ENCODE measurements at regions not wholly inside any gene's neighbourhood (a gene's known extent, or its start where the extent isn't known, plus 50 kb on each side); places are given as distances from the start of the nearest gene placed in this dataset.

- Mint-ChIP-seq H3K36me3 (ENCODE audit: insufficient read depth in 1 of 3, low read depth in 3 of 3) (peaks cover 20 to 35% (median 23%) of the 10 kb centered on the region in 3 experiments), H3K27me3 (ENCODE audit: low read depth) (no peaks in the 10 kb centered on the region), H3K4me1 (peaks cover 0 to 2% of the 10 kb centered on the region in 2 experiments; a peak in 2 of 4 replicates), H3K9me3 (peaks cover 27 to 31% of the 10 kb centered on the region in 2 experiments), H3K27ac (no peak overlapping the region), H3K4me3 (no peak overlapping the region)
- Histone ChIP-seq H3K4me2 (ENCODE audit: insufficient read depth, insufficient read length, low read length) (no peak overlapping the region), H4K5ac (ENCODE audit: insufficient read length, low read depth, low read length) (no peak overlapping the region), H3K14ac (ENCODE audit: insufficient read depth, low read length) (no peak overlapping the region), H3K9ac (ENCODE audit: extremely low read depth, insufficient read length, low read length) (no peak overlapping the region), H3K4me1 (ENCODE audit: insufficient read depth, low read length) (no peaks in the 10 kb centered on the region), H3T11ph (ENCODE audit: low read length) (no peak overlapping the region), H3K56ac (ENCODE audit: insufficient read length, low read depth, low read length) (no peak overlapping the region), H3K27ac (ENCODE audit: insufficient read length, low read depth, low read length) (no peak overlapping the region), H2AFZ (ENCODE audit: low read length) (no peak overlapping the region), H3K4ac (ENCODE audit: low read depth, low read length) (no peak overlapping the region), H2BK15ac (ENCODE audit: low read depth, low read length) (no peak overlapping the region), H2AK5ac (ENCODE audit: insufficient read length, low read length) (no peak overlapping the region), H2BK120ac (ENCODE audit: low read depth, low read length, poor library complexity, severe bottlenecking) (no peak overlapping the region), H2BK12ac (ENCODE audit: insufficient read length, low read depth, low read length) (no peak overlapping the region), H3K9me3 (ENCODE audit: control insufficient read depth, low read depth, low read length) (peaks cover 16% of the 10 kb centered on the region), H4K91ac (ENCODE audit: insufficient read length, low read depth, low read length) (no peak overlapping the region), H3K79me1 (ENCODE audit: insufficient read depth, low read depth, low read length, poor library complexity, severe bottlenecking) (no peaks in the 10 kb centered on the region), H4K8ac (replicated peaks; ENCODE audit: insufficient read length, low read depth, low read length) (no peak overlapping the region), H3K23me2 (ENCODE audit: insufficient read length, low read depth, low read length, poor library complexity, severe bottlenecking) (no peaks in the 10 kb centered on the region), H2BK5ac (ENCODE audit: insufficient read length, low read length) (no peak overlapping the region), H3K79me2 (ENCODE audit: insufficient read depth, low read length) (no peaks in the 10 kb centered on the region), H3K27me3 (ENCODE audit: insufficient read depth, low read length) (no peaks in the 10 kb centered on the region), H4K20me1 (ENCODE audit: control insufficient read depth, insufficient read depth, insufficient read length) (no peaks in the 10 kb centered on the region), H2BK20ac (ENCODE audit: low read depth, low read length, poor library complexity, severe bottlenecking) (no peak overlapping the region), H3K18ac (ENCODE audit: insufficient read length, low read depth, low read length) (no peak overlapping the region), H3K23ac (ENCODE audit: insufficient read length, low read depth, low read length) (no peak overlapping the region)
- TF ChIP-seq CTCF (conservative IDR thresholded peaks at IDR 0.05), result peak; percentile 83
- no CpG with 5 or more reads among the region's 6 CpGs for WGBS (ENCODE audit: extremely low coverage, insufficient read length, low lambda C conversion rate)
- no peak for DNase-seq
These were observed 738.4 kb upstream of the ALCAM start for GRCh38 chr3:104628185-104628789.
